GM12892 (cell line): ENCODE measurements at regions not wholly inside any gene's neighbourhood (a gene's known extent, or its start where the extent isn't known, plus 50 kb on each side); places are given as distances from the start of the nearest gene placed in this dataset.

Source experiments
- POLR2A ChIP-seq: IDR thresholded peaks from 2 replicates; pipeline ENCODE4 v1.6.1; 2011; ENCODE audit warnings: low read depth, low read length, control low read depth
- TAF1 ChIP-seq: IDR thresholded peaks from 2 replicates; pipeline ENCODE4 v1.6.1; 2011; ENCODE audit warnings: low read depth, mild to moderate bottlenecking, control low read depth, low read length, borderline replicate concordance

GRCh38 chr1:182163821-182164223 is 102.3 kb upstream of the ZNF648 start:
- TF ChIP-seq TAF1 = no peak
- TF ChIP-seq POLR2A = no peak
